ENCODE measurements at regions not wholly inside any gene's neighbourhood (a gene's known extent, or its start where the extent isn't known, plus 50 kb on each side); places are given as distances from the start of the nearest gene placed in this dataset.
A peak's percentile ranks its signal among the peaks of the same experiment; 100 is the strongest.

- TF ChIP-seq CBX3 (IDR thresholded peaks at IDR 0.05; ENCODE audit: borderline replicate concordance, low read depth): no peak
- TF ChIP-seq GABPA (IDR thresholded peaks at IDR 0.05; ENCODE audit: low read depth): no peak
- TF ChIP-seq E4F1 (IDR thresholded peaks at IDR 0.05; ENCODE audit: borderline replicate concordance, partially characterized antibody): no peak
- TF ChIP-seq E2F8 (IDR thresholded peaks at IDR 0.05; ENCODE audit: low read depth, partially characterized antibody): no peak
Observed at GRCh38 chr2:121125350-121125749, 159.7 kb downstream of the TFCP2L1 start (continued).

- no peaks in the 10 kb centered on the region for H3K36me3 ChIP-seq (ENCODE audit: control insufficient read depth in 2 of 2, insufficient read depth in 2 of 2, low read length in 1 of 2)
- TF ChIP-seq GATAD2B (conservative IDR thresholded peaks at IDR 0.05; ENCODE audit: low read depth): no peak
- TF ChIP-seq MLLT1 (IDR thresholded peaks at IDR 0.05): no peak
- no peak for TF ChIP-seq YY1 (IDR thresholded peaks at IDR 0.05; ENCODE audit: low read depth, low read length)
- TF ChIP-seq RAD21 (IDR thresholded peaks at IDR 0.05; ENCODE audit: insufficient read depth, low read depth, low read length): 0 out of 2 replicates have a peak, but pooled peaks have one; percentile 32
- no peak for TF ChIP-seq CHD2 (IDR thresholded peaks at IDR 0.05; ENCODE audit: borderline replicate concordance, low read depth, low read length)
- no peak for TF ChIP-seq RCOR1 (conservative IDR thresholded peaks at IDR 0.05; ENCODE audit: low read depth, low read length)
- TF ChIP-seq CTCF (IDR thresholded peaks at IDR 0.05 in 2 of 3, conservative IDR thresholded peaks at IDR 0.05 in 1 of 3; ENCODE audit: control insufficient read depth in 2 of 3, extremely low read depth in 1 of 3, insufficient read depth in 1 of 3, low read depth in 3 of 3, low read length in 3 of 3): peak in 2 of 3 experiments; percentile 10 to 32; a peak in 3 of 6 replicates
- no TSS peak for BruUV-seq (replicated peaks)
- in situ Hi-C loops (cut with MboI) (no loop called here), intact Hi-C loops (cut with micrococcal nuclease; ENCODE audit: unreplicated experiment) (no loop called here)
- peak; percentile 18 for FAIRE-seq
- ChIA-PET RAD21 (ENCODE audit: unreplicated experiment) (no interaction called here), SMC1A (ENCODE audit: uncharacterized antibody, unreplicated experiment) (interaction anchor here (1.0 kb wide), 1 partner anchor 32 kb away, joined by 3 read pairs; no protein-coding TSS in a partner anchor), POLR2A (no interaction called here), CTCF (interaction anchor here (0.5 to 1.1 kb wide), 5 partner anchors 9 to 603 kb away, joined by 3 to 4 read pairs (median 3); no protein-coding TSS in a partner anchor)
- no peak for DNase-seq (ENCODE audit: low read depth, low spot score)
- WGBS (ENCODE audit: insufficient coverage, insufficient replicate concordance, low lambda C conversion rate, missing lambda C conversion rate): 24% methylated on average over 12 of the region's 12 CpGs
- no peak overlapping the region for H3K4me3 ChIP-seq
- H4K20me1 ChIP-seq (ENCODE audit: control insufficient read depth, insufficient read depth): no peaks in the 10 kb centered on the region
- no peaks in the 10 kb centered on the region for H3K4me1 ChIP-seq (ENCODE audit: control insufficient read depth, insufficient read depth, low read length)
- no peak overlapping the region for H2AFZ ChIP-seq (ENCODE audit: control insufficient read depth, low read depth, low read length)
- no peak overlapping the region for H3K4me2 ChIP-seq (ENCODE audit: control insufficient read depth, insufficient read depth)
- H3K27ac ChIP-seq (ENCODE audit: control insufficient read depth, insufficient read depth): no peak overlapping the region
- H3K79me2 ChIP-seq (ENCODE audit: control insufficient read depth, insufficient read depth, low read length): no peaks in the 10 kb centered on the region
- peak; percentile 37; the same call in 2 of the 3 replicates for ATAC-seq
- H3K9me3 ChIP-seq (replicated peaks; ENCODE audit: control insufficient read depth, insufficient read depth, low read length): no peaks in the 10 kb centered on the region
- no peak overlapping the region for H3K9ac ChIP-seq (ENCODE audit: control insufficient read depth, insufficient read depth, low read length)
- H3K27me3 ChIP-seq (replicated peaks in 1 of 2; ENCODE audit: control insufficient read depth in 2 of 2, insufficient read depth in 2 of 2, low read length in 1 of 2): peaks cover 0 to 1% of the 10 kb centered on the region in 2 experiments; a peak in 2 of 4 replicates
Observed at GRCh38 chr2:121128741-121129659, 156.0 kb downstream of the TFCP2L1 start.
